IPS DF 4.7 (cell line): ENCODE measurements at regions not wholly inside any gene's neighbourhood (a gene's known extent, or its start where the extent isn't known, plus 50 kb on each side); places are given as distances from the start of the nearest gene placed in this dataset.

Experiments
- DNase-seq: peaks from one replicate; pipeline ENCODE4 v3.0.0-alpha.2; 2013; ENCODE audit warnings: low spot score; ENCODE audit errors: extremely low read depth

GRCh38 chr20:50312682-50313521 lies 122.3 kb downstream of the CEBPB start:
- no peak for DNase-seq

GRCh38 chr20:50313522-50313820 lies 122.8 kb downstream of the CEBPB start:
- no peak for DNase-seq

DNA sequence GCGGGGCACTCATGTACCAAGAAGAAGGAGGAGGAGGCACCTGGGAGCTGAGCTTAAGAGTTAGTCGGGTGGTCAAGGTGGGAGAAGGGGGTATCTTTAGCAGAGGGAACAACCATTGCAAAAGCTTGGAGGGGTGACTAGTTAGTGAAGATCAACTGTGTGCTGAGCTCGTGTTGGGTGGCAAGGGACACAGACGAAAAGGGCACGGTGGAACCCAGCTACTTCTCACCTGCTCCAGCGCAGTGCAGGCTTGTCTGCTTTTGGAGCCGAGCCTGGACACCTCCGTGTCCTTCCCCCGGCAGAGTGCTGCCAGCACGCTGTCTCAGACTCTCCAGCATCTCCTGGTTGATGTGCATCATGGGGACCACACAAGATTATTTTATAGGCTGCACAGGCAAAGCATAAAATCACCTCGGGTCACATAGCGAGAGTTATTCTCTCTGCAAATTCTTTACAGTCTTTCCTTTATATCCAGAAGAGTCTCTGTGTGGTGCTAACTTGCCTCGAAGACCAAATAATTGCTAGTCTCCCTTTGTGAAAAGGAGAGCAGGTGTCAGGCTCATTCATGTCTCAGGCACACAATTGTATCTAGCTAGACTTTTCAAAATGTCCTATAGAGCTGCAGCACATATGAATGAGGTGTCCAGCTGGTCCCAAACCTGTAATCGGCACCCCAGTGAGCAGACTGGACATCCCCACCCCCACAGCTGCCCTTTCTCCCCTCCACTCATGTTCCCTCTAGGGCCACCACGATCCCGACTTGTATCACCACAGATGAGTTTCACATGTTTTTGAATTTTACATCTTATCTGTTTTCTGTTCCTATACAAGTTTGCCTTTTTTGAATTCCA lies 123.4 kb downstream of the CEBPB start:
- DNase-seq = no peak

GRCh38 chr20:50314678-50315335 lies 124.2 kb downstream of the CEBPB start:
- no peak for DNase-seq

- DNase-seq = no peak
Measured at GRCh38 chr20:50315586-50316551, 125.2 kb downstream of the CEBPB start.

DNA sequence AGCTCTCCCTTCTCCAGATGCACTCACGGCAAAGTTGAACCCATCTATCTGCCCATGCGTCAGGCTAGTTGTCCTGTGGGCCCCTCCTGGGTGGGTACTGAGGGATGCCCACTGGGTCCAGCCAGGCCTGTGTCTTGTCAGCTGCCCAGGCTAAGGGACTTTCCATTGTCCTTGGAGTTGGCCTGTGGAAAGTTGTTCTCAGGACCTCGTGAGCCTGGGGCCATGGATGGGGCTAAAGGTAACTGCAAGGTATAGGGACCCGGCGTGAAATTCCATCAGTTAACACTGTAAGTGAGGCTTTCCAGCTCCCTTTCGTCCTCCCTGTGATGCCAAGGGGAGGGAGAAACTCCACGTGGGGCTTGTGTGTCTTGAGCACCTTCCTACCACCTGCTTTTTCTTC lies 126.5 kb downstream of the CEBPB start:
- no peak for DNase-seq

DNA sequence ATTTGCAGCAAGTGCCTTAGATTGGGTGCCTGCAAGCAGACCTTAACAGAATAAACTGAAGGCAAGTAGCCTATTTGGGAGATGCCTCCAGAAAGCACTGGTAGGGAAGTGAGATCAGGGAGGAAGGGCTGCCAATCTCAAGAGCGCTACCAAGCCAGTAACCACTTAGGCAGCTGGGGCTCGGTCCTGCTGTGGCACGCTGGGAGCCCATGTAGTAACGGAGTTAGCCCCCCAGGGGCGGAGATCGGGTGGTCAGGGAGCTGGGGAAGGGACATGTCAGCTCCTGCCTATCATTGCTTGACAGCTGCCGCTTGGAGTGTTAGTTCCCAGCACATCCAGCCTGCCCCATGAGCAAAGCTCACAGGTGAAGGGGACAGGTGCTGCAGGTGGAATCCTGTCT lies 127.0 kb downstream of the CEBPB start:
- DNase-seq = no peak

GRCh38 chr20:50318710-50319109 lies 128.1 kb downstream of the CEBPB start:
- DNase-seq = no peak

- no peak for DNase-seq
Measured at GRCh38 chr20:50320005-50320900, 129.6 kb downstream of the CEBPB start.

GRCh38 chr20:50320901-50321796 lies 130.5 kb downstream of the CEBPB start:
- DNase-seq = no peak

GRCh38 chr20:50321797-50322480 lies 131.3 kb downstream of the CEBPB start:
- no peak for DNase-seq

DNA sequence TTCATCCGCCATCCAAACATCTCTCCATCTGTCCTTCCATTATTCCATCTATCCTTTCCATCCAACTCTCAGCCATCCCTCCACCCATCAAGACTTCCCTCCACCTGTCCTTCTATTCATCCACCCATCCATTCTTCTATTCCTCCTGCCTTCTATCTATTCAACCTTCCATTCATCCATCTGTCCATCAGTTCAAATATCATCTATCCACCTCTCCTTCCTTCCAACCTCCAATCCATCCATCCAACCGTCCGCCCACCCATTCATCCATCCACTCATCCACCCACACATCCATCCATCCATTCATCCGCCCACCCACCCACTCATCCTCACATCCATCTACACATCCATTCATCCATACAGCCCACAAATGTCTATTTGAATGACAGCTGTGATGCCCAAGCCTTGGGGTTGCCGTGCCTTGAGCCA lies 132.1 kb downstream of the CEBPB start:
- DNase-seq = no peak

DNA sequence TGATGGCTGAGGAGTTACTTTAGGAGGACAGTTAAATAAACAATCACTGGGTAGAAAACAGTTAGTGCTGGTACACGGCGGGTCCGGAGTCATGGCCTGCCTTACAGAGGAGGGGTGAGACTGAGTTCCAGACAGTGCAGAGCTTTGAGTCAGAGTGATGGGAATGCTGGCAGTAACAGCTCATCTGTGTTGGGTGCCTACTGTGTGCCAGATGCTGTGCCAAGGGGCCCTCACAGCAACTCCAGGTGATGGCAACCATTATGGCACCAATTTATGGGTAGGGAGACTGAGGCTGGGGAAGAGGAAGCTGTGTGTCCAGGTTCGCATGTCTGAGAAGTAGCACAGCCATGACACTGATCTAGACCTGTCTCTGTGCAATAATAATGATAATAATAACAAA lies 132.6 kb downstream of the CEBPB start:
- DNase-seq = no peak

GRCh38 chr20:50323777-50324775 lies 133.4 kb downstream of the CEBPB start:
- no peak for DNase-seq

GRCh38 chr20:50325215-50325614 lies 134.6 kb downstream of the CEBPB start:
- DNase-seq = no peak

DNA sequence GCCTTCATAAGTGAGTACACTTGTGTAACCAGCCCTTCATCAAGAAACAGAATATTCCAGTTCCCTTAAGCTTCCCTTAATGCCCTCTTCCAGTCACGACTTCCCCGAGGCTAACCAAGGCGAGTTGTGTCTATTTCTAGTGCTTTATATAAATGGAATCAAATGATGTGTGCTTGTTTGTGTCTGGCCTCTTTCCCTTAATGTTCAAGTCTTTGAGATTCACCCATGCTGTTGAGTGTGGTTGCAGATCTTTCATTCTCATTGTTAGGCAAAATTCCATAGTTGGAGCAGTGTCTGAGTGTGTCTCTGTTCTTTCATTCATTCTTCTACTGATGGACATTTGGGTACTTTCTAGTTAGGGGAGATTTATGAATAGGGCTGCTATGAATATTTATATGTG lies 135.0 kb downstream of the CEBPB start:
- no peak for DNase-seq

DNA sequence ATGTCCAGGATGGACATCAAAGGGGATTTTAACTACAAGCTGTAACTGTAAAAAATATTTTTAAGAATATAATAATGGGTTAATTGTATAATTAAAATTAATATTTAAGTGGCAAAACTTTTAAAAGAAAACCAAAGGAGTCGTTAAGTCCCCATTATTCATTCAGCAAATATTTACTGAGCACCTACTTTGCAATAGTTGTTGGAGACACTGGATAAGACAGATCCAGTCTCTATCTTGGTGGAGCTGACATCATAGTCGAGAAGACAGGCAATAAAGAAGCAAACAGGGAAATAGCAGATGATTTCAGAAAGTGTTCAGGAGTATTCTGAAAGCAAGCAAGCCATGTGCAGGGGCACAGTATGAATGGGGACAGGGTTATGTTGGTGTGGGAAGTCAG lies 137.0 kb downstream of the CEBPB start:
- no peak for DNase-seq
